NCI-H2081 (cell line): ENCODE measurements at regions not wholly inside any gene's neighbourhood (a gene's known extent, or its start where the extent isn't known, plus 50 kb on each side); places are given as distances from the start of the nearest gene placed in this dataset.
"Not testable (repeated sequence)": the region's sequence is repeated elsewhere in the genome, so short reads cannot be mapped to it uniquely, and the experiment has no call there.

Experiments used
- DNase-seq, 2 experiments: peaks; one replicate each; lab custom pipeline; 2025; lab: John Stamatoyannopoulos, UW

GRCh38 chr11:97010997-97011396 lies 621.2 kb downstream of the JRKL start:
- not testable (repeated sequence) for DNase-seq

- no peak for DNase-seq
These were observed 625.5 kb downstream of the JRKL start for GRCh38 chr11:97015327-97015726.

- no peak for DNase-seq
These were observed 629.5 kb downstream of the JRKL start for GRCh38 chr11:97019305-97019704.

GRCh38 chr11:97019754-97020153 lies 629.9 kb downstream of the JRKL start:
- DNase-seq: no peak

- DNase-seq: no peak
These were observed 633.1 kb downstream of the JRKL start for GRCh38 chr11:97022955-97023354.

GRCh38 chr11:97028836-97029406 lies 639.1 kb downstream of the JRKL start:
- DNase-seq: no peak

GRCh38 chr11:97033178-97033577 lies 643.4 kb downstream of the JRKL start:
- DNase-seq: no peak

GRCh38 chr11:97048481-97048880 lies 658.7 kb downstream of the JRKL start:
- no peak for DNase-seq

GRCh38 chr11:97060184-97060583 lies 670.4 kb downstream of the JRKL start:
- no peak for DNase-seq

DNA sequence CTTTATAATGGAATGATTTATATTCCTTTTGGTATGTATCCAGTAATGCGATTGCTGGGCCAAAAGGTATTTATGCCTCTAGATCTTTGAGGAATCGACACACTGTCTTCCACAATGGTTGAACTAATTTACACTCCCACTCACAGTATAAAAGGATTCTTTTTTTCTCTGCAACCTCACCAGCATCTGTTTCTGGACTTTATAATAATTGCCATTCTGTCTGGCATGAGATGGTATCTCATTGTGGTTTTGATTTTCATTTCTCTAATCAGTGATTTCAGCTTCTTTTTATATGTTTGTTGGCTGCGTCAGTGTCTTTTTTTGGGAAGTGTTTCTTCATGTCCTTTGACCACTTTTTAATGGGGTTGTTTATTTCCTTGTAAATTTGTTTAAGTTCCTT lies 679.3 kb downstream of the JRKL start:
- no peak for DNase-seq

GRCh38 chr11:97072420-97072819 lies 682.6 kb downstream of the JRKL start:
- no peak for DNase-seq

DNA sequence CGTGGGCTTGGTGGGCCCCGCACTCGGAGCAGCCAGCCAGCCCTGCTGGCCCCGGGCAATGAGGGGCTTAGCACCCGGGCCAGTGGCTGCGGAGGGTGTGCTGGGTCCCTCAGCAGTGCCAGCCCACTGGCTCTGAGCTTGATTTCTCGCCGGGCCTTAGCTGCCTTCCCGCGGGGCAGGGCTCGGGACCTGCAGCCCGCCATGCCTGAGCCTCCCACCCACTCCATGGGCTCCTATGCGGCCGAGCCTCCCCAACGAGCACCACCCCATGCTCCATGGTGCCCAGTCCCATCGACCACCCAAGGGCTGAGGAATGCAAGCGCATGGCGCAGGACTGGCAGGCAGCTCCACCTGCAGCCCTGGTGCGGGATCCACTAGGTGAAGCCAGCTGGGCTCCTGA lies 686.9 kb downstream of the JRKL start:
- DNase-seq: not testable (repeated sequence)

DNA sequence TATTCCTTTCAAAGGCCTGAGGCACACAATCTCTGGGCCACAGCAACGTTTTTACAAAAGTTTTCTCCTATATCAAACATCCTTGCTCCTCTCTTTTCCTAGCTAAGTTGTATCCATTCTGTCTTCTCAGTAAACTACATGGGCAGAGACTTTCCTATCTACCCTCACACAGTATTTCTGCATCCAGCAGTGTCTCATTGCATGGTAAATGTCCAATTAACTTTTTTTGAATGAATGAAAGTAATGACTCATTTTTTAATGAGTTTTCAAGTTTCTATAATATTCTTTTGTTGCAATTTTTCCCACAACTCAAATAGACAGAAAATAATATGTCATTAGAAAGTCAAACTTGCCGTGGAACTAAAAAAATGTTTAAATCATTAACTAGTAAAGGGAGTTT lies 688.6 kb downstream of the JRKL start:
- no peak for DNase-seq

GRCh38 chr11:97079244-97079643 lies 689.4 kb downstream of the JRKL start:
- DNase-seq: no peak

GRCh38 chr11:97087419-97087818 lies 697.6 kb downstream of the JRKL start:
- no peak for DNase-seq

DNA sequence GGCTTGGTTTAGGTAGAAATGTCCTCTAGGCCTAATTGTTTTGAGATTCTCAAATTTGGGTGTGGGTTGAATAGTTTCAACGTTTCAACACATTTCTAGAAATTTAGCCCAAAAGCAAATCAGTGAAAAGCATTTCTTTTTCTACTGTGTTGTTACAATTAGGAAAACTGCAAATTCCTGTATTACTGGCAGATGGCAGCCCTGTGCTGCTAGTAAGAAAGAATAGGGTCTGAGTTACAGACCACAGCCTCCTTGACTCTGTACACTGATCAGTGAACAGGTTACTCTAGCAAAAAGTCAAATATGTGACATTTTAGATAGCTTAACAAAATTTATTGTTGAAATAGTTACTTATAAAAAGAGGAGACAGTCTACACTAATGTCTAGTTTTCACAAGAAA lies 703.0 kb downstream of the JRKL start:
- DNase-seq: no peak

DNA sequence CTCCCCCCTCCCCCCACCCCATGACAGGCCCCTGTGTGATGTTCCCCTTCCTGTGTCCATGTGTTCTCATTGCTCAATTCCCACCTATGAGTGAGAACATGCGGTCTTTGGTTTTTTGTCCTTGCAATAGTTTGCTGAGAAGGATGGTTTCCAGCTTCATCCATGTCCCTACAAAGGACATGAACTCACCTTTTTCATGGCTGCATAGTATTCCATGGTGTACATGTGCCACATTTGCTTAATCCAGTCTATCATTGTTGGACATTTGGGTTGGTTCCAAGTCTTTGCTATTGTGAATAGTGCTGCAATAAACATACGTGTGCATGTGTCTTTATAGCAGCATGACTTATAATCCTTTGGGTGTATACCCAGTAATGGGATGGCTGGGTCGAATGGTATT lies 712.4 kb downstream of the JRKL start:
- not testable (repeated sequence) for DNase-seq

- DNase-seq: no peak
These were observed 717.8 kb downstream of the JRKL start for GRCh38 chr11:97107604-97108003.

DNA sequence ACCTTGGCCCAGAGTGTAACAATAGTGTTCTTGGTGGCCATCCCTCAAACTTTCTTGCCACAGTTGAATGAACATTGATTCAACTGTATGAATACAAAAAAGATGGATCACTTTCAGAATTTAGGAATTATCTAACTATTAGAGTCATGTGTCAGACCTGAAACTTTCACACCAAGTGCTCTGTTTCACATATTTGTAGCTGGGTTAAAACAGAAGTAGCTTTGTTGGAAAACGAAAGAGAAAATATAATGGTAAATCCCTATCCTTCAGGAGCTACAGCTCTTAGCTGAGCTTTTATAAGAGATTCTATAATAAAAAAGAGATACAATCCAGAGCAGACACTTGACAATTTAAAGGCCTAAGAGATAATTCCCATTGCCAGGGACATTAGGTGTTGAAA lies 719.3 kb downstream of the JRKL start:
- no peak for DNase-seq

DNA sequence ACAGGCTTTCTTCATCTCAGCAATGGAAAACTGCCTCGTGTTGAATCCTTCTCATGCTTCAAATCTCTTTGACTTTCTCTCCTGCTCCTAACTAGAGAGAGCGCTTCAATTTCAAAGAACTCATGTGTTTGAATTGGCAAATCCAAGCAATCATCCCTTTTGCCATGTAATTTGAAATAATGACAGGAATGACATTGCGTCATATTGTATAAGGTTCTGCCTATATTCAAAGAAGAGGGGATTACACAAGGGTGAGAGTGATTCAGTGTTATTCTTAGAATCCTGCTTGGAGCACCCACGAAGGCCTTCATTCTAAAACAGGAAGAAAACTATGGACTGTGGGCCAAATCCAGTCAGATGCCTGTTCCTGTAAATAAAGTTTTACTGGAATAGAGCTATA lies 720.6 kb downstream of the JRKL start:
- peak in 1 of 2 experiments; percentile 37 for DNase-seq

DNA sequence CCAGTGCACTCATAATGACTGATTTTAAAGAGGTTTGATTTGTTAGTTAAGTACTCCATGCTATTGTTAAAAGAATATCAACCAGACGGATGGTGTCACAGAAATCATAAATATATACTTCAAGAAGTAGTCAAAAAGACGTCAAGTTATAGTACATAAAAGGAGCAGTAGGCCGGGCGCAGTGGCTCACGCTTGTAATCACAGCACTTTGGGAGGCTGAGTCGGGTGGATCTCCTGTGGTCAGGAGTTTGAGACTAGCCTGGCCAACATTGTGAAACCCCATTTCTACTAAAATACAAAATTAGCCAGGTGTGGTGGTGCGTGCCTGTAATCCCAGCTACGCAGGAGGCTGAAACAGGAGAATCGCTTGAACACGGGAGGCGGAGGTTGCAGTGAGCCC lies 721.7 kb downstream of the JRKL start:
- DNase-seq: no peak

DNA sequence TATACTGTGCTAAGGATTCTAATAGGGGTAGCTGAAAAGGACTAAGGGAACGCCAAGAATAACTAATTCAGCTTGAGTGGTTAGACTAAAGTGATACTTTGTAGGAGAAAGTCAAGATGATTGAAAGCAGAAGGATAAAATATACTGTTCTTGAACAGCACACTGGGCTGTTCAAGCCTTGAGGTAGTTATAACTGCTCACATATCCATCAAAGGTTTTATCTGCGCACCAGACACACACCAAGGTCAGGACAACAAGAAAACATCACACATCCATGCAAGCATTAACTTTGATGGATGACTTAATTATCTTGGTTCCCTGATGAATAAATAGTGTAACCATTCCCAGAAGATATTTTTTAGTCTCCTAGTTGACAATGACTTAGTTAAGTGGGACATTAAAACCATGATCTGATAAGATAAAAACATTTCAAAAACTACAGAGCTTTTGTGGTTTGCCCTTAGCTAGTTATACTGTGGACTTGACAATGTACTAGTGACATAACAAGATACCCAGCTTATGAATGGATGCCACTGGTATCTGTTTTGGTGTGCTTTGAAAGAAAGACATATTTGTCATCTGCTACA lies 728.9 kb downstream of the JRKL start:
- DNase-seq: no peak

GRCh38 chr11:97123237-97123636 lies 733.4 kb downstream of the JRKL start:
- DNase-seq: no peak

DNA sequence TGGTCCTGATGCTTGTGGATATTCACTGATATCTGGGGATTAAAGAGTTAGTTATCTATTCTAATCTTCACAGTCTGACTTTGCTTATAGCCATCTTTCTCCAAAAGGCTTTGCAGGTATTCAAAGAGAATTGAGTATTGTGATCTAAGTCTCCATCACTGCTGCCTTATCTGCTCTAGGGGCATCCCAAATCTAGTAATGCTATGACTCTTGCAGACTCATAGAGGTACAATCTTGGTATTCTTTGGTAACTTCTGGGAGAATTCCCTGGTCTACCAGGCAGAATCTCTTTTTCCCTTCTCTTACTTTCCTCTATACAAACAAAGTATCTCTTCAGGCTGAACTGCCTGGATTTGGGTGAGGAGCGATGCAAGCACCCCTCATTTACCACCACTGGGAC lies 746.3 kb downstream of the JRKL start:
- DNase-seq: no peak
